ENCODE measurements at regions not wholly inside any gene's neighbourhood (a gene's known extent, or its start where the extent isn't known, plus 50 kb on each side); places are given as distances from the start of the nearest gene placed in this dataset.

DNA sequence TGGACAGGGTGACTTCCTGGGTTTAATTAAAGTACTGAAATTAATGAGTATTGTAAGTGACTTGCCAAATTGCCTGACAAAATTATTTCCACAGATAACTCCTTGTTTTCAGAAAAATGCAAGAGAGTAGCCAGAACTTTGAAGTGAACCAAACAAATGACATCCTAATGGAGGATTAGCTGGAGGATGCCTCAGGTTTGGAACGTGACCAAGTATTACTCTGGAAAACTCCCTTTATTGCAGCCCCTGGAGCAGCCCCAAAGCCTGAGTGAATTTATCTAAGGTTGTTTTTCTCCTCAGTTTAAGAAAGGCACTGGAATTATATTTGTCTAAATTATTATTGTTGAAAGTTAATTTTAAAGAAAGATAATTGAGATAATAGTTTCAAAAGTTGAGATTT is 343.6 kb upstream of the MTNR1B start:
- DNase-seq: peak; percentile 48

DNA sequence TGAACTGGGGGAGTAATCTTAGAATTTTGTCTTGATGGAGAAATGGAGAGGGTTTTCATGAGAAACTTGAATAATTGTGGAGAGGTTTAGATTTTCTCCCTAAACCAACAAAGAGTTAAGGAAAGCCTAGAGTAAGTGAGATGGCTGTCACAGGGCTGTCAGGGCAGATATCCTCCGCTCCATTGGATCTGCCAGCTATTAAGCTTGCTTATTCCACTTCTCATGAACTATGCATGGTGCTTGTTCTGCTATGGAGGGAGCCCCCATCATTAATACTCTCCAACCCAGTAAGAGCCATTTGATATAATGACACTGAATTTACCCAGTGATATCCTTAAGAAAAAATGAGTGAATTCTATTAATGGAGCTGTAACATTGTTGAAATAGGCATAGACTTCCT is 342.8 kb upstream of the MTNR1B start:
- DNase-seq: peak; percentile 4

DNA sequence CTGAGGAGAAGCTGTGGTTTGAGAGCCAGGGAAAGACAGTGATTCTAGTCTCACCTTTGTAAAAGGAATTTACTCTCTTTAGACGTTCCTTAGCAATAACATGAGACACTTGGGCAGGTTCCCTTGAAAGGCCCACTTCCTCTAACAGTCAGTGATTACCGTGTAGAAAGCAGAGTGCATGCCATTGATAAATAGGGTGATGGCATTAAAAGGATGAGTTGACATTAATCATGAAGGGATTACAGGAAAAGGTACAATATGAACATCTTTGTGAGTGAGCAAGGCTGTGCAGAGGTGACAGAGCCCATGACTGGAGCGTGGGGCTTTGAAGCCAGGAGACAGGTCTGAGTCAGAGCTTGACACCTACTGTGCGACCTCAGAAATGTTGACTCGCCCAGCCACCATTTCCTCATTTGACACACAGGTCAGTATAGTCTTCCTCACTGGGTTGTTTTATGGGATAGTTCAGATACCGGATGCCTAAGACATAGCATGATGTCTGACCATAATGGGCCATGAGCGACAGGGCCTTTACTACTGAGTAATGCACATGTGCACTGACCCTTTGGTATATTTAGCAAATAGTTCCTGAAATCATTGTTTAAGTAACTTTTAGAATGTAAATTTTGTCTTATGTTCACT is 341.7 kb upstream of the MTNR1B start:
- DNase-seq: peak; percentile 55

DNA sequence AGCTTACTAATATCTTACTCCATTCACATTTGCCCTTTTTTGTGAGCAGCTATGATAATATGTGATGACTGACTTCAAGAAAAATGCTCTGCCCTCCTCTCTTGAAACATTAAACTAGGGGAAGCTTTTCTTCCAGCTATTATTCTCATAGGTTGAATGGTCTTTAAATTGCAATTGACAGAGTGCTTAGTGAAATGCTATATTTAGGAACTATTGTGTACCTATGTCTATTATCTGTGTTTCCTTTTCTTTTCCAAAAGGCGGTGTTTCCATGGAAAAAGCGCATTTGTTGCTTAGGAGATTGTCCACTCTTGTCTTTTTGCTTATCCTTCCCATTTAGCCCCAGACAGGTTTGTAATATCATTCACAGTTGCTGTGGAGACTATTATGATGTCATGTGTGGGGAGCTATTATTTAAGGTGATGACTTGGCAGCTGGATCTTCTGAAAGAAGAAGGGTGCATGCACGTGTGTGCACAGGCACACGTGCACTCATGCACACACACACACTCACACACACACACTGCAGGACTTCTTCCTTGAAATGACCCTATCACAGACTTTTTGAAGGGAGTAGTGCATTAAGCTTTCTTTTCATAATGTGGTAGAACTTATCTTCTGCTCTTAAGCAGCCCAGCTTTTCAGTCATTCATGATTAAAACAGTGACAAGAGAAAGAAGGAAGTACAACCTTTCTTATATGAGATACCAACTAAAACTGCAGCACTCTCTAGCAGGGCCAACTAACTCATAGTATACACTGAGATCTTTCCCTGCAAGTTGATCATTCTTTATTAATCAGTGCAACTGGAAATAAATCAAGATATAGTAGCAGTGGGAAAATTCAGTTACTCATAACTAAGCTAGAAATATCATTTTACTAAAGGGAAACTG is 340.8 kb upstream of the MTNR1B start:
- peak; percentile 56 for DNase-seq

DNA sequence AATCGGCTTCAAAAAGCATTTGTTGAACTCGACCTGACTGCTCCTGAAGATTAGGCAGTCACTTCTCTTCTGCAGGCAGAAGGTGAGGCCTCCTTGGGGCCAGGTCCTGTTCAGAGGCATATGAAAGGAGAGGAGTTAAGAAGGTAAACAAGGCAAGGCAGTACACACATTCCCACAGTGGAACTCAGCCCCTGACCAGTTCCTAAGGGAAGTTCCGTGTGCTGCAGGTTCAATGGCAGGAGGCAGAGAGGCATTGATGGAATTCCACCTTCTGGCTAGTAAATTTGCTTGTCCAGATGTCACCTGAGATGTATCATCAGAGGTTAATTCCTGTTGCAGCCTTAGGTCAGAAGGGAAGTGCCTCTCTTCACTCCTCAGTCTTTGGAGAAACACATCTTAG is 337.0 kb upstream of the MTNR1B start:
- no peak for DNase-seq

DNA sequence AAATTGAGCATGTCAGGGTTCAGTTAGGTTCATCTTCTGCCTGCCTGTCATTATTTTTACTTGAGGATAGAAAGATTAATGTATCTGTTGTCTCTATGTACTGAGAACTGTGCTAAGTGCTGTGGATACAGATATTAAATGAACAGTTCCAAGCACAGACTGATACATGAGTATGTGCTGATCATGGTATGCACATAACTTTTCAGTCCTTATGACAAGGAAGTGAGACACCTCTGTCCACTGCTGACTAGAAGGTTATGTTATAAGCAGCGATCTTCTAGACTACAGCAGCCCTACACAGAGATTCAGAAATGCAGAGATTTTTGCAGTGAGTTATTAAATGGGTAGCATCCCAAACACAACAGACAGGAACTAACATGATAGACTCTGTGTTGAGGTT is 335.6 kb upstream of the MTNR1B start:
- no peak for DNase-seq

DNA sequence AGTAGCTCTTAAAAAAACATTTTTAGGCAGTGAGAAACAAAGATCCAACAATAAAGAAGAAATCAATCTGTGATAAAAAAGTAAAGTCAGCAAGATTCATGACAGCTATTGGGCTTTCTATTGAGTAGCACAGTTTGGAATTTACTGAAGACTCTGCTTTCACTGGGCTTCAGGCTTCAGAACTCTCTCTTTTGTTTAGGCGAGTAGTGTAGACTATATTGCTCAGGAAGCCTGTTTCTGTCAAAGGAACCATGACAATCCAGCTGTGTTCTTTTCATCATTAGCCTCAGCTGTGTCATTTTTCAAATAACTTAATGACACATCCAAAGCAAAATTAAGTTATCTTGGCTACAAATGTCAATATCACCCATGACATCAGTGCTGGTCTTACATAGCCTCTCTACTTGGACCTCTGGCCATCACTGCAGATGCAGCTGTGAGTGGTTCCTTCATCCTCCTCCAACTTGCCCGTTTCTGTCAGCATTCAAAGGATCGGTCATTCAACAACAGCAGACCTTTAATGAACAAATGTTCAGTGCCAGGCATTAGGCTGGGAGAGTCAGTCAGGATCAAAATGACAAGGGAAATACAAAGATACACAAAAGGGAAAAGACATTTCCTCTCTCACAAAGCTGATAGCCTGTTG is 332.8 kb upstream of the MTNR1B start:
- no peak for DNase-seq

DNA sequence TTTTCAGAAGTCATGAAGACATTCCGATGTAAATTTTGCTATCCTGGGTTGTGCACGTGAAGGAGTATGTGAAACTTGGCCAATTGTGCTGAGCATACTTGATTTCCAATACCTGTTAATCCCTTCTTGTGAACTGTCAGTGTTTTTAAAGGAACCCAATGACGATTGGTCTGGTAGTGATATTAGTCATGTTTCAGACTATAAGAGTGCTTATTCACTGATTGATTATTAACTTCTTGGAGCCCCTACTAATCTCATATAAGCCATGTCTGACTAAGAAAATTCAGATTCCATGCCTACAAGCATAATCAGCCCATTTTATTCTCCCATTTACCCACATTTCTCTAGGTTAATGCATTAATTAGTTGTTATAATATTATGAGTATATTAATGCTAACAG is 330.8 kb upstream of the MTNR1B start:
- no peak for DNase-seq

DNA sequence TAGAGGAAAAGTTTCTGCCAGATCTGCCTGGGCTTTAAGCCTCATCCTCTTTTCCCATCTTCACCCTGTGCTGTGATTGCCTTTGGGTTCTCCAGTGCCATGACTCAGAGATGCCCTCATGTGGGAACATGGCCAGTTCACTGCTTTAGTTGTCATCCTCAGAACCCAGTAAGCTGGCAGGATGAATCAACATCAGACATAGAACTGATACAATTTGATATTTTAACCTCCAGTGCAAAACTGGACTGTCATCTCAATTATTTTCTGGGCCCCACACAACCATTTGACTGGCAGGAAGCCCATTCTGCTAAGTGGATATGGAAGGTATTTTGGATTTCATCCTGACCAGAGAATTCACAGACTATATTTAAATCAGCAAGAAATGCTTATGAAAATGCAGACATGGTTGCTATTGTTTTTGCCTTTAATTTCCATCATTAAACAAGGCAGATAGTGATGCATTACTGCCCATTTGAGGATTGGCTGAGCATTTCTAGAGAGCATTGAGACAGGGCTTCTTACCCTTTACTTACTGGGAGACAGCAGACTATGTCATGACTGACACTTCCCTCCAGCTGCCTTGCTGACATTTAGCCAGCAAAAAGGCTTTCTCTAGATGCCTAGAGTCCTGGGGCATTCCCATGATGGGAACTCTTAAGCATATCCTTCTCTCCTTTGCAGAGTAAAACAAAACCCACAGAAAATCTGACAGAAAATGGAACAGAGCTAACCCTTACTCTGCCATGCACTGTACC is 327.1 kb upstream of the MTNR1B start:
- DNase-seq: peak; percentile 35

DNA sequence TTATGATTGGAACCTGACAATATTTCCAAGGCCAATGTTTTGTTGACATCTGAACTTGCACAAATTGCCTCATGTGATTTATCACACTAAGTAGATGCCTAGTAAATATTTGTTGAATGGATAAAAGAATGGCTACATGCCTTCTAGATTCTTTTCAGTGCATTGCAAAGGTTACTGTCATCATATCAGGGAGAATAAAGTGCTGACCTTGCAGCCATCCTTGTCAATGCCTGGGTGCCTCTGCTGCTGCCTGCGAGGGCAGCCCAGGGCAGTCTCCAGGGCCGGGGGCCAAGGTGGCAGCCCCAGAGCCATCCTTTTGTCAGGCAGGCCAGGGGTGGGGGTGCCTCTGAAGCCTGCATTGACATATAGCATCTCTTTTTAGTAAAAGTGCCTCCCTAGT is 325.6 kb upstream of the MTNR1B start:
- no peak for DNase-seq

DNA sequence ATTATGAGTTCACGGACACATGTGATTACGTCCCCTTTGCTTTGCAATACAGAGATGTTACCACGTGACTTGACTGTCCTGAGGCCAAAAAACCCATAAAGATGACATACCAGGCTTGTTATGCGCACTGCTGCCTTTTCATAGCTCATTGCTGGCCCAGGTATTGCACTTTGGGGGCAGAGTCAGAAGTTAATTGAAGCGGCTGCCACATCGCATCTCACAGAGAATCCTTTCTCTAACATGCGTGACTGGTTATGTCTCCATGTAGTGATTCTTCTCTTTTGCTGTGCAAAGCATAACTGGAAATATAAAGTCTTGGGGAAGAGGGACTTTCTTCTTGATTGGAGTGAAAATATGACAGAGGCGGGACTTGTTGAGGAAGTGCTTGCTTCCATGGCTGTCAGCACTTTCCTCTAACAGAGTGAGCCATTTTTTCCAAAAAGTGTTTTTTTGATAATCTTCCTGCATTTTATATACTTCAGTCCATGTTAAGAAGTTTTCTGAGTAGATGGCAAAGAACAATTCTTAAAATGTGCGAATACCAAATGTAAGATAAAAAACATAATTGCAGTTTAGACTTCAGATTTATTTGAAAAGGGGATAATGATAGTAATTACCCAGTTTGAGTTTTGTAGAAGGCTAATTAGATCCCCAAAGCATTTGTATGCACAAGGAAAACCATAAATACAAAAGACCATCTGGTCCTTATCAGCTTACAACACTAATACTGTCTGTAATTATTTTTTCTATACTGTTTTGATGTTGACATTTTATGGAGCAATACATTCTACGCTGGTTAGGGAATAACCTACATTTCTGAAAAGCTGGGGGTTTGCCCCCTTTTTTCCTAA is 324.6 kb upstream of the MTNR1B start:
- no peak for DNase-seq

DNA sequence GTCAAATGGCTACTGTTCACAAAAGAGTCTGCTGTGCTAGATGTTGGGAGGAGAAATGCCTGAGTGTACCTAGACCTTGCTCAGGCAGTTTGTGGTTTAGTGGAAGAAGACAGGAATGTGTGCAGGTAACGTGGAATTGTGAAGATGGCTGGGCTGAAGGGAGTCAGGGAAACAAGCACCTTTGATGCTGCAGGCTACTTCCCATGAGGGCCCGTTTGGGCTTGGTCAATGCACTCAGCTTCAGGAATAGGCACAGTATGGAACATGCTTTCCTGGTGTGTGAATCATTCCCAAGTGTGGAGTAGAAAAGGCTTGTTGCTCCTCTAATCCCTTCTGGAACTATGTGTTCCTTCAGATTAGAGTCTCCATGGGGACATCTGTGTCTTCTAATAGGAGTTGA is 318.3 kb upstream of the MTNR1B start:
- DNase-seq: no peak

DNA sequence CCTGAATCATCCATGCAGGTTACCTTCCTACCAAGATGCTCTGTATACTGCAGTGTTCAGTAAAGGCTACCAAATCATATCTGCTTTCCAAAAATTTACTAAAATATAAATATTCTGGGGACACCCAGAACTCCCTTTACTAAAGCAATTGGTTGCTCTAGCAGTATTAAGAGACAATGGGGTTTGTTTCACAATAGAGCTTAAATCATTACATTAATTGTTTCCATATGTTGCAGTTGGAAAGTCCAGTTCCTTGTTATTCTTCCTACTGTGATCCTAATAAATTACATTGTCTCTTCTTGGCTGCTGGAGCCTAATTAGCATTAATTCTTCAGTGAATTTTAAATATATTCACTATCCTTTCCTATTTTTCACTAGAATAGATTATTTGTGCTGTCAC is 316.0 kb upstream of the MTNR1B start:
- peak; percentile 65 for DNase-seq

DNA sequence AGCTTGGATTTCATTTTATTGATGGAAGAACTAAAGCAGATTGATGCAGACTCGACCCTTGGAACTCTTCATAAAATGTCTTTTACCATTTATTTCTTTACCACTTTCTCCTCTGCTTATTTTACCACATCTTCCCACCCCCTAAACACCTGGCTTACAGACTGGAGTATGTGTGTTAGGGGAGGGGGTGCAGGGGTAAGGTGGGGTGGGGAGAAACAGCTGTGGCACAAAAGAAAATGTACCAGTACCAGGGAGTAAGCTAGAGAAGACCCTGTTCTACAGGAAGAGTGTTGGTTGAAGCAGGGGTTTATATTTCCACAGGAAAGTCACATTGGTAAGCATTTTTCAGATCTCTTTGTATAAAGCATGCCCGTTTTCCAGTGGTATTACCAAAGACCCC is 312.7 kb upstream of the MTNR1B start:
- no peak for DNase-seq

DNA sequence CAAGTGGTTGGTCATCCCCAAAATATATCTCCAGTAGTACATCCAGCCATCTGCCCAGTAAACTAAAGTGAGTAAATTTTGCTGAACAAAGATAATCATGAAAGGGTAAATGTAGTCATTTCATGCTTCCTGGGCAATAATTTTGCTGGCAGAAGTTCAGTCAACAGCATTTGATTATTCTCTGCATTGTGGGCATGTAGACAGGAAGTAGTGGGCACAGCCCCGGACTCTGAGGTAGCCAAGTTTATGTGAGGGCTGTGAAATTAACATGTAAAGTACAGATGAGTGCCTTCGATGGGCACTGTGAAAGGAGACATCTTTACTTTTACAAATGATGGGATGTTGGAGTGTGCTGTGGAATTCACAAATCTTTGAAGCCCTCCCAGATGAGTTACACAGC is 312.2 kb upstream of the MTNR1B start:
- no peak for DNase-seq

DNA sequence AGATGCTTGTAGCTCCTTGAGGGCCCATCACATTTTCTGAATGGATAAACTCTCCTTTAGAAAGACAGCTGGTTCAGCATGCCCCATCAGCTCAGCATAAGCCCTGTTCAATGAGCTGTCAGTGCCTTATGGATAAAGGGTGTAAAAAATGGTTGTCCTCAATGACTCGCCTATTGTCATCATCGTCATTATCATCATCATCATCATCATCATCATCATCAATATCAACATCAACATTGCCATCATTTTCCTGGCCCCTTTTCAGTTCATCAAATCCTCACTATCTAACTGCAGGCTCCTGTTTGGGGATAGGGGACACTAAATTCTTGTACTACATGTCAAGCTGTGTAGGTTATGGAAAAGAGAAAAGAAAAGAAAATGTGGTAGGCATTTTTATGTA is 310.7 kb upstream of the MTNR1B start:
- no peak for DNase-seq

DNA sequence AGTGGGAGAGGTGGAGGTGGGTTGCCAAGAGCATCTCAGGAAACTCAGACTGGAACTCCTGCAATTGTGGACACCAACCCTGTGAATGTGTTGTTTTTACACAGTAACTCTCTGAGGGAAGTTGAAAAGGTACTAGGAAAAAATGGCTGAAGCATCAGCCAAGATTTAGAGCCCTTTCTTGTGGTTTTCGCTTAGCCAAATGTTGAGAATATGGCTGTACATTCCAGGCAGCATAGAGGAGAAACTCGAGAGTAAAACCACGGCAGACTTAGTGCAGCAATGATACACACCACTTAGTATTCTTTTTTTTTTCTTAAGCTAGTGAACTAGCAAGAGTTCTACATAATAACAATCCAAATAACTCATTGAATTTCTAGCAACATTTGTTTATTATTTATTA is 309.7 kb upstream of the MTNR1B start:
- peak; percentile 35 for DNase-seq

DNA sequence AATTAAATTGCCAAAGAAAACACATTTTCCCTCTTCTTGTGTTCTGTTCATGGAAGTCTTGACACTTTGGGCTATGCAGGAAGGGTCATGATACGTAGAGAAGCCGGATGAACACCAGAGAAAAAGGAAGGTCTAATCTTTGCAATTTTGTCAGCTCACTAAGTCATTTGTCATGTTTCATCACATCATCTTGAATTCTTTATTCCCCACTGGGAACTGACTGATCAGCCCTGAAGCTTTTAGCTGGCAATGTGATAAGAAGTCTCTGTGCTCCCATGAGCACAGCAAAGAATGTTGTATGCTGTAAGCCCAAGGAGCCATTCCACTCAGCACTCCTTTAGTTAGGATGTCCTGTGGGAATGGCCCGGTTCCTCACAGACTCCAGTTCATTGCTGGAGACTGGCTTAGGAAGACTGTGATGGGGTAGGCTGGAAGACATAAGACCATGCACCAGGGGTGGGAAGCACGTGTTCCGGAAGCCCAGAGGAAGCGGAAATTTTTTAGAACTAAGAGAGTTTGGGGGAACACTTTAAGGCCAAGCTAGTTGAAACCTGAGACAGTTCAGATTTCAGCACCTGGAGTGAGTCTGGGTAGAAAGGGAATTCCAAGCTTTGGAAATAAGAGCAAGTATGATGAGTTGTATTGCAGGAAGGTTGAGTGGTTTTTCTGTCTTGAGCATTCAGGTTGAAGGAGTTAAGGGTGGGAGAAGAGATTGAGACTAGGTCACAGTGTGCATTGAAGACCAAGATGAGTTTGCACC is 306.7 kb upstream of the MTNR1B start:
- no peak for DNase-seq

DNA sequence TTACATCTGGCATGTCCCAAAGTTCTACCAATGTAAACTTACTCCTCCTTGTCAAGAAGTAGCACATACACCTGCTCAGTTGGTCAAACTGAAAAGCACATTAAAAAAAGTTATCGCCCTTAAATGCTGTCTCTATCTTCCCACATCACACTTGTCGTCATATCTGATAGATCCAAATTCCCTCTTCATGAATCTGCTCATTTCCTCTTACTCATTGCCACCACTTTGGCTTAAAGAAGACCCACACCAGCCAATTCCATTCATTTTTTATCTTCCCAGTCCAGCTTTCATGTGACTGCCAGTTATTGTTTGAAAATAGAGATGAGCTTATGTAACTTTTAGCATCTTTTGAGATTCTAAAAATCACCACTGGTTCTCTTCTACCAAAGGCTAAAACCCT is 305.9 kb upstream of the MTNR1B start:
- peak; percentile 57 for DNase-seq

DNA sequence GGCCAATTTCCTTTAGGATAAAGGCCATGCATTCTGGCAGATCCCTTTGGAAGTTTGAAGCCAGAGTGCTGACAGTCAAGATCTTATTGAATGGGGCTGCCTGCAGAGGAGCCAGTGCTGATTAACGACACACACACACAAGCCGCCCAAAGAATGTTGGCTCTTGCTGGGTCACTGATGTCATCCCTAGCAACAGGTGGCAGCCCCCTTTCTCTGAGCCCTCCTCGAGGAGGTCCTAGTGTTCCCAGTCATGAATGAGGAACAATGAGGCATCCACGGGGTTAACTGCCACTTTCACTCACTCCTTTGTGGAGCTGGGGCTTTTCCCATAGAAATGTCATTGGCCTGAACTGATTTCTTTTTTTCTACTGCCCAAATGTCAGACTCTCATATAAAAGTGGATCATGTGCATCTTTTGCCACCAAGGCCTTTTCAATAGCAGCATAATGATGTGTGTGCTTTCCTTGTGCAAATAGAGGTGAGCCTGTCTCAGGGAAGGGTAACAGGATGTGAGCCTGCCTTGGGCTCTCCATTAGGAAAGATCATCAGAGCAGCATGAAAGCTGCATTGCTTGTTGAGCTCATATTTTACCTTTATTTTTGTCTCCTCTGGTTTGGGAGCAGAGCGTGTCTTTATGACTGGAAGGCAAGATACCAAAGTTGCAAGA is 301.8 kb upstream of the MTNR1B start:
- no peak for DNase-seq
